Glutamatergic neuron (in vitro differentiated cells): ENCODE measurements at regions not wholly inside any gene's neighbourhood (a gene's known extent, or its start where the extent isn't known, plus 50 kb on each side); places are given as distances from the start of the nearest gene placed in this dataset.

Experiments used
- DNase-seq: peaks from one replicate; pipeline ENCODE4 v3.0.0; 2022
- H3K27ac Mint-ChIP-seq: one replicate; pipeline ENCODE4 v1.8.0; 2020; ENCODE audit warnings: mild to moderate bottlenecking, mixed read lengths, inconsistent platforms; ENCODE audit not compliant: unreplicated experiment
- H3K27me3 Mint-ChIP-seq: one replicate; pipeline ENCODE4 v1.8.0; 2020; ENCODE audit warnings: mild to moderate bottlenecking, moderate library complexity, mixed read lengths, inconsistent platforms; ENCODE audit not compliant: unreplicated experiment
- H3K36me3 Mint-ChIP-seq: one replicate; pipeline ENCODE4 v1.8.0; 2020; ENCODE audit warnings: mild to moderate bottlenecking, mixed read lengths, inconsistent platforms; ENCODE audit not compliant: unreplicated experiment
- H3K4me1 Mint-ChIP-seq: one replicate; pipeline ENCODE4 v1.8.0; 2020; ENCODE audit warnings: mild to moderate bottlenecking, low read depth, mixed read lengths, inconsistent platforms; ENCODE audit not compliant: unreplicated experiment
- H3K4me3 Mint-ChIP-seq: one replicate; pipeline ENCODE4 v1.8.0; 2020; ENCODE audit warnings: mild to moderate bottlenecking, mixed read lengths, inconsistent platforms; ENCODE audit not compliant: unreplicated experiment
- H3K9me3 Mint-ChIP-seq: one replicate; pipeline ENCODE4 v1.8.0; 2020; ENCODE audit warnings: mild to moderate bottlenecking, moderate library complexity, mixed read lengths, inconsistent platforms; ENCODE audit not compliant: unreplicated experiment
- TF ChIP-seq, protein P1 (sequence below): fragments of 200-600 bp; sonication (generic); IDR thresholded peaks from one replicate; pipeline ENCODE4 v1.5.0; 2021; ENCODE audit not compliant: partially characterized antibody, unreplicated experiment

DNA sequence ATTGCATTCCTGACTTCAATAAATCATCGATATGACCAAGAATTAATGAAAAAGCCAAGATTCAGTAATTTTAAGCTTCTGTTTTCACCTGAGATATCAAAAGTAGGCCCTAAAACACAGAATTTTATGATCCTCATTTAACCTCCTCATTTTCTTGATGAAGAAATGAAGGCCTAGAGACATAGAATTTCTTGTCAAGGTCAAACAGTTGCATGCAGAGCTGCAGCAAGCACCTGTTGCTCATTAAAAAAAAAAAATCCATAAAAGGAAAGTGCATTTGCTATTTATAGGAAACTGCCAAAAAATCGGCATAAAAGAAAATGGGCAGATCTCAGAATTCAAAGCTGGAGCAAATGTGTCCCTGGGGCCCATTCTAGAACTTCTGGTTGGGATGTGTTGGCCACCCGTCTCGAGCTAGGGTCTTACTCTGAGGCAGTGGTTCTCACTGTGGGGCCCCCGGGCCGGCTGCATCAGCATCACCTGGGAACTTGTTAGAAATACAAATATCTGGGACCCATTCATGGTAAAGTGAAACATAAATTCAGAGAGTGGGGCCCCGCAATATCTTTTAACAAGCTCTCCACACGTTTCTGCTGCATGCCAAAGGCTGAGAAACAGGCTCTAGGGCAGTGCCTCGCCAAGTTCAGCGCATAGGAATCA is 224.7 kb upstream of the UBL3 start:
- DNase-seq = no peak
- H3K4me3 Mint-ChIP-seq = no peak overlapping the region
- H3K4me1 Mint-ChIP-seq = no peaks in the 10 kb centered on the region
- H3K27ac Mint-ChIP-seq = no peak overlapping the region
- TF ChIP-seq, protein P1, sequence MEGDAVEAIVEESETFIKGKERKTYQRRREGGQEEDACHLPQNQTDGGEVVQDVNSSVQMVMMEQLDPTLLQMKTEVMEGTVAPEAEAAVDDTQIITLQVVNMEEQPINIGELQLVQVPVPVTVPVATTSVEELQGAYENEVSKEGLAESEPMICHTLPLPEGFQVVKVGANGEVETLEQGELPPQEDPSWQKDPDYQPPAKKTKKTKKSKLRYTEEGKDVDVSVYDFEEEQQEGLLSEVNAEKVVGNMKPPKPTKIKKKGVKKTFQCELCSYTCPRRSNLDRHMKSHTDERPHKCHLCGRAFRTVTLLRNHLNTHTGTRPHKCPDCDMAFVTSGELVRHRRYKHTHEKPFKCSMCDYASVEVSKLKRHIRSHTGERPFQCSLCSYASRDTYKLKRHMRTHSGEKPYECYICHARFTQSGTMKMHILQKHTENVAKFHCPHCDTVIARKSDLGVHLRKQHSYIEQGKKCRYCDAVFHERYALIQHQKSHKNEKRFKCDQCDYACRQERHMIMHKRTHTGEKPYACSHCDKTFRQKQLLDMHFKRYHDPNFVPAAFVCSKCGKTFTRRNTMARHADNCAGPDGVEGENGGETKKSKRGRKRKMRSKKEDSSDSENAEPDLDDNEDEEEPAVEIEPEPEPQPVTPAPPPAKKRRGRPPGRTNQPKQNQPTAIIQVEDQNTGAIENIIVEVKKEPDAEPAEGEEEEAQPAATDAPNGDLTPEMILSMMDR = no peak
- no peaks in the 10 kb centered on the region for H3K36me3 Mint-ChIP-seq
- H3K9me3 Mint-ChIP-seq = peaks cover 2% of the 10 kb centered on the region
- peaks cover 2% of the 10 kb centered on the region for H3K27me3 Mint-ChIP-seq

DNA sequence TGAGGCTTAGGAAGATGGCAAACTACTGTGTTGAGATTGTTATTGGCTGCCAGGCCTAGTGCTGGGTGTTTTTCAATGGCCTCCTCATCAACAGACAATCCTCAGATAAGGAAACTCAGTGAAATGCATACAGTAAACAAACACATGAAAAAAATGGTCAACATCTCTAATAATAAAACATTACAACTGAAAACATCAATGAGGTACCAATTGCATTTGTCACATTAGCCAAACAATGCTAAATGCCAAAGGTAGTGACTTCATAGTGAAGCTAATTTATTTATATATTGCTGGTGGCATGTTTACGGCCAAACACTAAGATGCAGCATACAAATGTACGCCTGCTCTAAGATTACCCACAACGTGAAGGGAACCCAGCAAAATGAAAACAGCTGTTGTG is 224.0 kb upstream of the UBL3 start:
- Mint-ChIP-seq H3K9me3 (peaks cover 2% of the 10 kb centered on the region), H3K27ac (no peak overlapping the region), H3K36me3 (no peaks in the 10 kb centered on the region), H3K4me3 (no peak overlapping the region), H3K4me1 (no peaks in the 10 kb centered on the region), H3K27me3 (peaks cover 2% of the 10 kb centered on the region)
- TF ChIP-seq, protein P1 = no peak
- no peak for DNase-seq

DNA sequence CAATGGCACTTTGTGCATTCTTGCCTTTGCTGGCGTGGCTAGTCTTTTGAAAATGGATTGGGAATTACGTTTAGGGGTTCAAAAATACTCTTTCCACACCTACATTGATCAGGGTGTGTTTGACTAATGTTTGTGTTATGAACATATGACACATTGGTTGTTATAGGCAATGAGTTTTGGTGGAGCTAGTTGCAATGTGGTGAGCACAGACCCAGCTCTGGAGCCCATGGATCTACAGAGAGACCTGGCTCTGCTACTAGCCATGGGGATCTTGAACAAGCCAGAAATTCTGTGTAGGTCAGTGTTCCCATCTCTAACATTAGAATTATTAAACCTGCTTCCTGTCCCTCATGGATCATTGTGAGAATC is 222.4 kb upstream of the UBL3 start:
- DNase-seq = no peak
- Mint-ChIP-seq H3K4me1 (no peaks in the 10 kb centered on the region), H3K9me3 (peaks cover 2% of the 10 kb centered on the region), H3K36me3 (no peaks in the 10 kb centered on the region), H3K27ac (no peak overlapping the region), H3K27me3 (no peaks in the 10 kb centered on the region), H3K4me3 (no peak overlapping the region)
- TF ChIP-seq, protein P1 = no peak

DNA sequence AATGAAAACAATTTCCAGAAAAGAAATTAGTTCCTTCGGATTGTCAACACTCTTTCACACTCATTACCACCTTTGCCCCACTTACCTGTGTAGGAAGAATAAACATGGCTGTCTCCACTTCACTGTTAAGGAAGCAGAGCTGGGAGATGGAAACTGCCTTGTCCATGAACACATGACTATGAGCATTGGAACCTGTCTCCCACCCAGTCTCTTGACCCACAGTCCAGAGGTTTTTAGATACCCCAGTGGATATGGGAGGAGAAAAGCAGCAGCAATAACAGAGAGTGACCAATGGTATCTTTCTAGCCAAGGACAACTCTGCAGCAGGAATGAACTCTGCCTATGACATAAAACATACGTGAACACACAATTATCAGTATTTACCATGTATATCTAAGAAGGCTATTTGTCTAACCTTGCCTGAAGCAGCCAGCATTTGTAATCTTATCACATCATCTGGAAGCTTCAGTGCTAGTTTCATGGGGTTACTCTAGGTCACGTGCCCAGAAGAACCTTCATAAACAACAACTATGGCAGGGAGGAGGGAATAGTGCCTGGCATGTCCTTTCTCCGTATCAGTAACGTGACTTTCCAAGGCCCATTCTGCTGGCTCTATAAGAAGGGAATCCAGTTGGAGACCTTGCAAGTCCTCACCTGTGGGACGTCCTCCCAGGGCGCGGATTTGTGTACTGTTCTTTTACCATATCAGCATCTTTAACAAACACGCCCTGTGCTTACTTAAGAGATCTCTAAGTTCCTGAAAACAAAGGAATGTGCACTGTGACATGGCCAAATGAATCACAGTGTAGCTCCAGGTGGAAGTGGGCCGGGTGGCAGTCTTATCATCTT is 221.8 kb upstream of the UBL3 start:
- TF ChIP-seq, protein P1 = no peak
- H3K4me3 Mint-ChIP-seq = no peak overlapping the region
- H3K4me1 Mint-ChIP-seq = no peaks in the 10 kb centered on the region
- H3K36me3 Mint-ChIP-seq = no peaks in the 10 kb centered on the region
- H3K9me3 Mint-ChIP-seq = peaks cover 2% of the 10 kb centered on the region
- no peak for DNase-seq
- H3K27me3 Mint-ChIP-seq = no peaks in the 10 kb centered on the region
- H3K27ac Mint-ChIP-seq = no peak overlapping the region

DNA sequence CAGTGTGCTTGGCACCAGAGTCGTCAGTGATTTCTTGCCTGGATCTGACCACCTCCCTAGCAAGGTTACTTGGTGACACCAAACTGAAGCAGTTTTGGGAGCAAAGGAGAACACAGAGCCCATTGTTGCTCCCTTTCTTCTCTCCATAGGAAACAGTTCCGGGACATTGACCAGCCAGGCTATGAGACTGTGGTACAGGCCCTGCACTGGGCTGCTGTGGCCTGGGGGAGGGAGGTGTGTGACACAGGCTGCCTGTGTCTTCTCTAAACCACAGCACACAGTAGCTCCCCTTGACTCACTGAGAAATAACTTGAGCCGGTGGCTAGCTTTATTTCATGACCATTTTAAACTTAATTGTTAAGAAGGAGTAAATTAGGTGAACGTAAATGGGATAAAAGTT is 214.8 kb upstream of the UBL3 start:
- no peaks in the 10 kb centered on the region for H3K4me1 Mint-ChIP-seq
- DNase-seq = no peak
- no peak overlapping the region for H3K27ac Mint-ChIP-seq
- TF ChIP-seq, protein P1 = no peak
- H3K4me3 Mint-ChIP-seq = no peak overlapping the region
- no peaks in the 10 kb centered on the region for H3K36me3 Mint-ChIP-seq
- no peaks in the 10 kb centered on the region for H3K27me3 Mint-ChIP-seq
- peaks cover 2% of the 10 kb centered on the region for H3K9me3 Mint-ChIP-seq
